Globus pallidus (tissue), 1 donor: ENCODE measurements at regions not wholly inside any gene's neighbourhood (a gene's known extent, or its start where the extent isn't known, plus 50 kb on each side); places are given as distances from the start of the nearest gene placed in this dataset.

Source experiments
- DNase-seq: peaks from one replicate; pipeline ENCODE4 v3.0.0-alpha.2; 2015; ENCODE audit warnings: low spot score

- DNase-seq = no peak
These were observed 179.0 kb downstream of the ADGRA3 start for GRCh38 chr4:22336822-22337221.

GRCh38 chr4:22334155-22334554 lies 181.7 kb downstream of the ADGRA3 start:
- no peak for DNase-seq

DNA sequence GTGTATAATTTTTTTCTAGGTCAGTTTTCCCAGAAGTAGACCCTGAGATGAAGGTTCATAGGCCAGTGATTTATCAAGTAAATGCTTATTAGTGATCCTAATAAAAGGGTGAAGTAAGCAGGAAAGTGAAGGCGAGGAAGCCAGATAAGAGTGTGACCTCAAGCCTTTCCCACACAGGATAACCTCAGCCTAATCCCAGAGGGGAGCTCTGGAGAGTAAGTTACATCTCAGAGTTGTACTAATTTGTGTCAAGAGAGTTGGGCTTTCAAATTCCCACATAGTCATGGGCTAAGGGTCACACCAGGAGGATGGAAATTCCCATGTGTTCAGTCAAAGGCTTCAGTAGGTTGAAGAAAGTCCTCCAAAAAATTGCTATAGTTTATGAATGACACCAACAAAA lies 191.4 kb downstream of the ADGRA3 start:
- DNase-seq = no peak

DNA sequence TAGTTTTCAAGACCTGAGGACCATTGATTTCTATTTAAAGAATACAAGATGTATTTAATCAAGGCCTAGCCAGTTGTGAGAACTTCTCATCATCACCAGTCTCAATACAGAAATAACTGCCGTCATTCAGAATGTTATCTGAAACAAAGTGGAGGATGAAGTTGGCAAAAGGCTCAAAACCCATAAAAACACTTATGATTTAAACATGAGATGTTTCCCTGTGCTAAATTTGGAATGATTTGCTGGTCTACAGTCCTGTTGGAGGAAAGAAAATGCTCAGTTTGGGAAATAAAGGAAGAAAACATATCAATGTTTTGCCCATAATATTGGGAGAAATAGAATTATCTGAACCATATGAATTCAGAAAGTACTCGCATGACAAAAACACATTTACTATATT lies 192.2 kb downstream of the ADGRA3 start:
- DNase-seq = no peak

GRCh38 chr4:22322996-22323395 lies 192.9 kb downstream of the ADGRA3 start:
- no peak for DNase-seq

GRCh38 chr4:22315628-22316027 lies 200.2 kb downstream of the ADGRA3 start:
- DNase-seq = no peak

DNA sequence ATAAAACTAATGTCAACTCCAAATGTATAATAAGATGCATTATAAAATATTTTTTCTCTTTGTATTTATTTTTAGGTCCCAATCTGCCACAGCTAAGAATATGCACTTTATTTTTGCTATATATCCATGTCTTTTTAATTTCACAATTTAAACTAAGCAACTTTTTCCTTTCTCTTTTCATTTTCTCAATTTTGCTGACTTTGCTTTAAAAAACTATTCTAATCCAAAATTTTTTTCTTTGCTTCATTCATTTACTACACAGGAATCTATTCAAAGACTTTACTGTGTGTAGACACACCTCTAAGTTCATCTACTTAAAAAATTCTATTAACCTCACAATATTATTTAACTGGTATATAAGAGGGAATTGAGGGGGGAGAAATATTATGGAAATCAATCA lies 201.9 kb downstream of the ADGRA3 start:
- no peak for DNase-seq

DNA sequence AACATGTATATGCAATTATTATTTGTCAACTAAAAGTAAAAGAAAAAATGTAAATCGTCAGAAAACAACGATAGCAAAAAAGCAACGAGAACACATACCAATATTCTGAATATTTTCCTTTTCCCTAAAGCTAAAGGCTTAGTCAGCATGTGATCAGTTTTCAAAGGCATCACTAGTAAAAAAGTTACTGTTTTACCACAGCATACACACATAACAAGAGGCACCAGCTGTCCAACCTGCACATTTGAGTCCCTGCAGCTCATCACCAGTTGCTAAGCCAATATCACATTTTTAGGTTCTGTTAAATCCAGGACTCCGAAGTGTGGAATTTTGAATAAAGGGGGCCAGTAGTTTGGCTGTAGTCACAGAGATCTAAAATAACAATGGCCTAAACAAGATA lies 203.8 kb downstream of the ADGRA3 start:
- DNase-seq = no peak

DNA sequence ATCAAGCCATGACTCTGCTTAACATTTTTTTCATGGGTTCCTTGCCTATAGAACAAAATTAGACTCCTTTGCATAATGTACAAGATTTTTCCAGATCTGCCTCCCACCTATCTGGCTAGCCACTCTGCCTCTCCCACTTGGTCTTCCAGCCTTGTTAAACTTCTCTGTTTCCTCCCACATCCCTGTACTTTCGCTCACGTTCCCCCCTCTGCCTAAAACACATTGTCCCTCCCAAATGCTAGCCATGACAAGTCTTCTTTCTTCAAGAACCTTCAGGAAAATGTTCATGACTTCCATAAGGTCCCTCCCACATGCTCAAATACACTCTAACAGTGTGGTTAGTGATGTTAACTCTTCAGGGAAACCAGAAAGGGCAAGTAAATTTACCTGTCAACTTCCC lies 214.6 kb downstream of the ADGRA3 start:
- DNase-seq = no peak

GRCh38 chr4:22299678-22300077 lies 216.2 kb downstream of the ADGRA3 start:
- DNase-seq = no peak

DNA sequence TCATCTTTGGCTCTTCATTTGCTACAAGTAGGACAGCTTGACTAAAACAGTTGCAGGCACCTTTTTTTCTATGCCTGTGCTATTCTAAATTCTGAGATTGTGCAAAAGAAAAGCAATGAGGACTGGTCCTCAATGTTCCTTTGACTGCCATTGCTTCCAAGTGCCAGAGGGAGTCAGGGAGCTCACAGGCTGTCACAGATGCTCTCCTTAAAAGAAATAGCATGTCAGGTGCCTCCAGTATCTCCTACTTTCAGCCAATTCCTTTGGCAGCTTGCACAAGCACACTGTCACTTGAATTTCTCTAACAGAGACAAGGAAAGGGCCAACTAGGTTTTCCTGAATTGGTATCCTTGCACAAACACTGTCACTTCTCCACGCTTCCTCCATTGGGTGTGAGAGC lies 228.2 kb downstream of the ADGRA3 start:
- DNase-seq = no peak

GRCh38 chr4:22268350-22269025 lies 247.4 kb downstream of the ADGRA3 start:
- DNase-seq = no peak

DNA sequence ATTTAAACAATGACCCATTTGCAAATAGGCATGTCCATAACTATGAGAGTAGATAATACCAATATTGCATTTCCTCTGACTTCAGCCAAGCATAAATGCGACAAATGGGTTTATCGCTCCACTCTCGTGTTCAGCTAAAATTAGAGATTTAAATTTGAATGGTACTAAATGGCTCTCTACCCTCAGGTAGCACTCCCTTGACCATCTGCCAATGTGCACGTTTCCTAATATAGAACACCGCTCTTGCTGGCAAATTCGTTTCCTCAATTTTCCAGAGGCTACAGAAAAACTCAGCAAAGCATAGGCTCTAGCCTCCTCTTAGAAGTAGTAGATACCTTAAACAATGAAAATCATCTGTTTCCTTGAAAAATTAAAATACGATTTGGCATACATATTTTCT lies 251.6 kb downstream of the ADGRA3 start:
- DNase-seq = no peak

- no peak for DNase-seq
These were observed 262.4 kb downstream of the ADGRA3 start for GRCh38 chr4:22253431-22253830.

GRCh38 chr4:22246847-22247246 lies 269.0 kb downstream of the ADGRA3 start:
- DNase-seq = no peak

DNA sequence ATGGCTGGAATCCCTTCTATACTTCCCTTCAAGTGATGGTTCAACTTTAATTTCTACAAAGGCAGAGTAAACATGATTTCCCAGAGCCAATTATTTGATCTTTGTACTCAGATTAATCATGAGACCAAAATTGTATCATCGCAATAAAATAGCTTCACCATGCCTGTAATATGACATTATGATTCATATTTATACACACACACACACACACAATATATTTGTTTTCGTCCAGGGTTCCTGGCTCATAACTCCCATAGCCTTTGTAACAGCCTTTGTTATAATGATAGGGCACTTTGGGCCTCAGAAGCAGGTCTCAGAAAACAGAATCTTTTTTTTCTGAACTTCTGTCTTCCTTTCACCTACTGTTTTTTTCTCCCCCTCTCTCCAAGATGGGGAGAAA lies 270.6 kb downstream of the ADGRA3 start:
- no peak for DNase-seq

- DNase-seq = no peak
These were observed 274.5 kb downstream of the ADGRA3 start for GRCh38 chr4:22241415-22241814.

GRCh38 chr4:22240814-22241213 lies 275.1 kb downstream of the ADGRA3 start:
- no peak for DNase-seq

DNA sequence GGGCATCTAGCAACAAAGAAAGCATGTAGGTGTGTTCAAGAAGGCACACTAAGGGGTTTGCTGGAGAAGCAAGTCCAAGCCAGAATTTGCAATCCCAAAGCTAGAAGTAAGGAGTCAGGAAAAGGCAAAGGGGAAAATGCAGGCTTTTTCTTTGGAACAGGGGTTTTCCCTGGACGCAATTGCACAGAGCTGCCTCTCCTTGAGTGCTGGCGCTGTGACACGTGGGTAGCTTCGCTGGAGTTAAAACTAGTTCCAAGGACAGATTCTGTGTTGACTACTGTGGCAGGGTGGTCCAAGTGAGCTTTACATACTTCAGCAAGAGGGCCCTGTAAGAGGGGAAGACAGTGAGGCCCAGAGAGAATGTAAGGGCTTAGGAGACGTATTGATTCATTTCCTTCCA lies 277.1 kb downstream of the ADGRA3 start:
- no peak for DNase-seq

- DNase-seq = peak; percentile 22
These were observed 277.9 kb downstream of the ADGRA3 start for GRCh38 chr4:22237846-22238494.

- DNase-seq = peak; percentile 47
These were observed 278.6 kb downstream of the ADGRA3 start for GRCh38 chr4:22237155-22237751.

GRCh38 chr4:22235698-22236097 lies 280.2 kb downstream of the ADGRA3 start:
- no peak for DNase-seq

GRCh38 chr4:22233230-22233629 lies 282.6 kb downstream of the ADGRA3 start:
- peak; percentile 56 for DNase-seq

- DNase-seq = no peak
These were observed 272.4 kb upstream of the KCNIP4 start for GRCh38 chr4:22220965-22221364.
